Muscle of arm (tissue), 1 donor: ENCODE measurements at regions not wholly inside any gene's neighbourhood (a gene's known extent, or its start where the extent isn't known, plus 50 kb on each side); places are given as distances from the start of the nearest gene placed in this dataset.
"Not testable (repeated sequence)": the region's sequence is repeated elsewhere in the genome, so short reads cannot be mapped to it uniquely, and the experiment has no call there.

Experiments
- DNase-seq: peaks from one replicate; pipeline ENCODE4 v3.0.0-alpha.2; 2013

DNA sequence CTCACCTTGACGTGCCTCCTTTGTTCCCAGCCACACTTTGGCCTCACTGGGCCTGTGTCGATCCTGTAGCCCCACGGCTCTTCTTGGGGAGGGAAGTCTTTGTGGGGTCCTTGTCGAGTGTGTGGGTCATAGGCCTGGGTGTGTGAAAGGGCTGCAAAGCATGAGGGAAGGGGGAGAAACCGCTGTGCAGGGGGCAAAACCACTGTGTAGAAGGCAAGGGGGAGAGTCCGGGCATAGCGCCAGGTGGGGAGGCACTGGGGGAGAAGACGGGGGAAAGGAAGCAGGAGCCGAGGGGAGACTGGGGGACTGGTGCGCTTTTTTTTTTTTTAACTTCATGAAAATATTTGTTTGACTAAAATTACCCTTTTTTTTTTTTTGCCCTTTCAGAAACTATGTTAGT lies 65.1 kb upstream of the RASD2 start:
- DNase-seq, result no peak

DNA sequence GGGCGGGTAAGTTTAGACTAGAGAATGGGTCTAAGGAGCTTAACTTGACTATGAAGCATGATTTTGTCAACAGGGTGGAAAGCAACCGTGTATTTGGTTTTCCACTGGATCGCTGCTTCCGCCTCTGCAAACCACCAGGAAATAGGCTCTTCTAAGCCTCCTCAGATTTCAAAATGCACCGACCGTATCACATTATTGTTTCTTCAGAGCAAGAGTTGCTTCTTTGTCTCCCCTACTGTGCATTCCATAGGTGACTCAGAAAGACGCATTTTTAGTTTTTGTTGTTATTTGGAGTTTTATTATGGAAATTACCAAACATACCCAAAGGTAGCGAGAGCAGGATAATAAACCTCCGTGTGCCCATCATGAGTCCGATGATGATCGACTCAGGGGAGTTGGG lies 64.3 kb upstream of the RASD2 start:
- DNase-seq, result no peak

DNA sequence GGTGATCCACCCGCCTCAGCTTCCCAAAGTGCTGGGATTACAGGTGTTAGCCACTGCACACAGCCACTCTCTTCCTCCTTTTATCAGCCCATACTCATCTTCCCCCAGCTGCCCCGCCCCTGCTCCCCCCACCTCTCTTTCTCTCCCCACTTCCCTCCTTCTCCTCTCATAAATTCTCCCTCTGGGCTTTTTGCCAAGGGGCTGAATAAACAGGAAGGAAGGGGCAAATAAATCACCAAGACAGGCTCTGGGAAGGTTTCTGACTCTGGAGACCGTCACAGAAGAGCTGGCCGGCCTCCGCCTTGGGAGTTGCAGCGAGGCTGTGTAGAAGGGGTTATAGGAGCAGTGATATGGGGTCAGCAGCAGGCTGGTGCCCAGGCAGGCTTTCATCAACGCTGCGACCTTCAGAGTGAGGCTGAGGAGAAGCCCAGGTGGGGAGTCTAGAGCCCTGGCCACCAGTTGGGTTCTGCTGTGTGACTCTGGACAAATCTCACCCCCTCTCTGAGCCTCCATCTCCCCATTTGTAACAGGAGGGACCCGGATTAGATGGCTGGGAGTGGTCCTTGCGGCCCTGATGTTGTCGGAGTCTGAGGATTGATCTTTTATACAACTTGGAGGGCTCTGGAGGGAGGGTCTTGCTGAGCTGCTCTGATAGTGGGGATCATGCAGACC lies 62.6 kb upstream of the RASD2 start:
- DNase-seq, result peak; percentile 51

DNA sequence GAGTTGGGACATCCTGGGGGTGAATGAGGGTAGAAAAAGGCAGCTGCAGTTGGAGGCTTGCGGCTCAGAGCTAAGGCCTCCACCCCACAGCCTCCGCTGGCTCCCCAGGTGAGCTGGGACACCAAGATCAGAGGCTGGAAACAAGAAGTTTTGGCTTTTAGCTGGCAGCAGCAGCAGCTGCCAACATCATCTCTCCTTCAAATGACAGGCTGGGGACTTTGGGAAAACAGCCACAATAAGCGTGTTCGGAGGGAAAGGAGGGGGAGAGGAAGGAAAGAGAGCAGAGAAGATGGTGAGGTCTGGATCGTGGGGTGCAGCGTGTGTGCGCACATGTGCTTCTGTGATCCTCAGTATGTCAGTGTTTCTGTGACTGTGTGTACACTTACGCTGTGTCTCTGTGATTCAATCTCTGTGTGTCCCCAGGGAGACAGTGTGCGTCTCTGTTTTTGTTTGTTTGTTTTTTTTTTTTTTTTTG lies 62.0 kb upstream of the RASD2 start:
- no peak for DNase-seq

DNA sequence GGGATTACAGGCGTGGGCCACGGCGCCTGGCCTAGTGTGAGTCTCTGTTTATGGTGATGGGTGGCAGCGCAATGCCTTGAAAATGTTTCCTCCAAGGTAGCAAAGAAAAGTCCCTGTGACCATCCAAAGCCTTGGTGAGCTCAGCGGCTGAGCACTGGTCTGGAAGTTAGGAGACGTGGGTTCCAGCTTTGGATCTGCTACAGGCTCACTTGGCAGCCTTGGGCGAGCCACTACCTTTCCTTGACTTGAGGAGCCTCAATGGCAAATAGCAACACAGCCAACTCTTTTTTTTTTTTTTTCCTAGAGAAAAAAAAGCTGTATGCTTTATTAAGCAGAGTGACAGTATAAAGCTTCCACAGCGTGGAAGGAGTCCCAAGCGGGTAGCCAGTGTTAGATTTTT lies 61.3 kb upstream of the RASD2 start:
- no peak for DNase-seq

DNA sequence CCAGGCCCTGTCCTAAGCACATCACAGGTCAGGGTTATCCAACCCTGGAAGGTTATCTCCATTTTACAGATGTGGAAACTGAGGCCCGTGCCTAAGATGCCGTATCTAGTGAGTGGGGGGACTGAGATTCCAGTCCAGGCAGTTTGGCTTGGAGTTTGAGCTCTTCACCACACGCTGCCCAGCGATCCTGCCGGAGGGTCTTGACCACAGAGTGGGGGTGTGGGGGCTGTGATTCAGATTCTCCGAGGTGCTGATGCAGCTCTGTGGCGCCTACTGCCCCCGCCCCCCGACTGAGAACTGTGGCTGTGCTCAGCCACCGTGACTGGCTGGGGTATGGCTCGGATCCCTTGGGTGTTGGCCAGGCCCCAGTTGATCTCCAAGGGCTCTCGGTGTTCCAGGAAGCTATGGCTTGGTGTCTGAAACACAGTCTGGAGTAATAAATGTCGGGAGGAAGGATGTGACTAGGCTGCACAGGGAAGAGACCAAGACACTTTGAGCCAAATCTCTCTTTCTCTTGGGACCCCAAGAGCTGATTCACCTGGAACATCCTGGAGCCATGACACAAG lies 60.6 kb upstream of the RASD2 start:
- DNase-seq, result no peak

DNA sequence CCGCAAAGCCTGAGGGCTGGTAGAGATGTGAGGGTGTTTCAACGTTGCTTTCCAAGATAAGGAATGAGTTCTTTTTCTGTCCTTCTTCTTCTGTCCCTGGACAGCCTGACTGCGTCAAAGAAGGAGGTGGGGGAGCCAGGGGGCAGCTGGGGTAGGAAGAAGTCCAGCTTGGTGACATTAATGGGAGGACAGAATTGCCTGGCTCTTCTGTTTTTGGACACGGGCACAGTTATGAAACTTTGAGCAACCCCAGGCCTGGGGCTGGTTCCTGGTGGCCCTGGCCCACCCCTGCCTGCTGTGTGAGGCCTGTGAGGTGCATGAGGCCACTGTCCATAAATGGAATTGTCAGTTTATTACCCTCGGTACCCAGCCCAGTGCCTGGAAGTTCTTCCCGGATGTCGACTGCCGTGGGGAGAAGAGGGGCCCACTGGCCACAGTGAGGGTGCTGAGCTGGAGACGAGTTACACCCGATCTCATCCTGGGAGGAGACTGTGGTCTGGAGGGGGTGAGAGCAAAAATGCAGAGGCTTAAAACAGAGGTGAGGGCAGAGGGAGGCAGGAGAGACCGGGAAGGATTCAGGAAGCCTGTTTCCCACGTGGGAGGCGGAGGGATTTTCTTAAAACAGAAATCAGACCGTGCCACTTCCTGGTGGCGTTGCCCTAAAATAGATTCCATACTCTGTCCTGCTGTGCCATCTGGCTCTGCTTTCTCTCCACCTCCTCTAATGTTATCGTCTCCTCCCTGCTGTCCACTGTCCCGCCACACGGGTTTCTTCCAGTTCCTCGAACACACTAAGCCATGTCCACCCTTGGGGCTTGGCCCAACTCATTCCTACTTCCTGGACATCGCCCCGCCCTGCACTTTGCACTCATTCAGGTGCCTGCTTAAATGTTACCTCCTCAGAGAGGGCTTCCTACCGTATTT lies 59.7 kb upstream of the RASD2 start:
- no peak for DNase-seq

DNA sequence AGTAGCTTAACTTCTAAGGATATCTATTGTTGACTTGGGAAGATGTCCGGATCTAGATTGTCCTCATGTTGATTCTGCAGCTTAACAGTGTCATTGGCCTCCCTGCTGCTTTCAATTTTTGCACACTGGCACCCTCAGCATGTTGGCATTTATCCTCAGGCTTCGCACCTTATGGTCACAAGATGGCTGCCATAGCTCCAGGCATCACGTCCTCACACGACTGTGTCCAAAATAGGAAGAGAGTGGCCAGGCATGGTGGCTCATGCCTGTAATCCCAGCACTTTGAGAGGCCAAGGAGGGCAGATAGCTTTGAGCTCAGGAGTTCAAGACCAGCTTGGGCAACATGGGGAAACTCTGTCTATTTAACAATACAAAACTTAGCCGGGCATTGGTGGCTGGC lies 58.3 kb upstream of the RASD2 start:
- no peak for DNase-seq

DNA sequence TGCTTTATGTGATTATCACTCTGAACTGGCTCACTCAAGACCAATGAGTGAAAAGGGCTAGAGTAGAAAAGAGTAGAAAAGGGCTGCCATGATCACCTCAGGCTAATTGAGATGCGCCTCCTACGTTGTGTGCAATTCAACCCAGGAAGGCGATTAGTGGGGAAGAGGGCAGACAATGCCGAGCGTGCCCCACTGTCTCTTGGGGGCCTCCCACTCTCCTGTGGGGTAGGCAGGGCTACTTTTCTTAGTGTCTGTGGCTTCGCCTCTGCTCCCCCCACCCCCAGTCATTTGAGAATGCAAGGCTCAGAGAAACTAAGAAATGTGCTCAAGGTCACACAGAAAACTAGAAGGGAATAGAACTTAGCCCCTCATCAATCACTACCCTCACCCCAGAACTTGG lies 57.7 kb upstream of the RASD2 start:
- DNase-seq, result no peak

DNA sequence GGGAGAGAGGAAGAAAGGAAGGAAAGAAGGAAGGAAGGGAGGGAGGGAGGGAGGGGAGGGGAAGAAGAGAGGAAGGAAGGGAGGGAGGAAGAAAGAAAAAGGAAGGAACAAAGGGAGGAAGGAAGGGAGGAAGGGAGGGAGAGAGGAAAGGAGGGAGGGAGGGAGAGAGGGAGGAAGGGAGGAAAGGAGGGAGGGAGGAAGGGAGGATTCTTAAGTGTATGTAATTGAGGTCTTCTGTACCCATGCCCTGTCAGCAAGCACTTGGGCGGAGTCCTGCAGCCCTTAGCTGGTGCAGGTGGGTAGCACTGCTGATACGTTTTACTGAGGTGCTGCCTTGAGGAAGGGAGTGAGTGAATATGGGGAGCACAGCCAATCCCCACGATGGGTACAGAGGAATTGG lies 56.9 kb upstream of the RASD2 start:
- no peak for DNase-seq

DNA sequence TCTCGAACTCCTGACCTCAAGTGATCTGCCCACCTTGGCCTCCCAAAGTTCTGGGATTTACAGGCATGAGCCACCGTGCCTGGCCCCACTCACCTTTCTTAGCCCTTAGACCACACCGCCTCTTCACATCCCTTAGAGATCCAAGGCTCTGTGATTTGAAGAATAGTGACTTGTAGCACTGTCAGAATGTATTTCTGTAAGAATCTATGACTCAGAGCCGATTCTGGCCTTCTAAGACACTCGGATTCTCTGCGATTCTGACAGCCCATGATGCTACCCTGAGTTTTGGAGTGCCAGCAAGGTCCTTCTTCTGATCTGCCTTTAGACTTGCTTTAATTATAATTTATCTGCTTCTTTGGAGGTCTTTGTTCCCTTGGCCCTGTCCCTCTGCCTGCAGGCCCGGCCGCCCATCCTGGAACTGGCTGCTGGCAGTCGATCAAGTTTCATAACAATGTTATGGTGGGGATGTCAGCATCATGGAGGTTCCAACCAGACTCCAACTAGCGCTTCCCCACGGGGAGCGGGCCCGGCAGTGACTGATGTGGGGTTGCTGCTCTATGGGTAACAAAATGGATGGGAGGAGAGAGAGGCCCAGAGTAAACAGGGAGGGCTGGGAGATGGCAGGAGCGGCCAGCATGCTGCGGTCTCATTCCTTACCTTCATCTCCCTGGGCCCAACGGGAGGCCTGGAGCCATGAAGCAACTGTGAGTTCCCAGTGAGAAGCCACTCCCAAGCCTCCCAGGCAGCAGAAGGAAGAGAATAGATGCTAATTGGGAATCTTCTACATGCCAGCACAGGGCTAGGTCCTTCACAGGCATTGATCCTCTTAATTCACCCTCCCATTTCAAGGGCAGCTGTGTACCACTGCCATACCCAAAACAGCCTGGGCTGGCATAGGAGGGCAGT lies 55.7 kb upstream of the RASD2 start:
- no peak for DNase-seq

DNA sequence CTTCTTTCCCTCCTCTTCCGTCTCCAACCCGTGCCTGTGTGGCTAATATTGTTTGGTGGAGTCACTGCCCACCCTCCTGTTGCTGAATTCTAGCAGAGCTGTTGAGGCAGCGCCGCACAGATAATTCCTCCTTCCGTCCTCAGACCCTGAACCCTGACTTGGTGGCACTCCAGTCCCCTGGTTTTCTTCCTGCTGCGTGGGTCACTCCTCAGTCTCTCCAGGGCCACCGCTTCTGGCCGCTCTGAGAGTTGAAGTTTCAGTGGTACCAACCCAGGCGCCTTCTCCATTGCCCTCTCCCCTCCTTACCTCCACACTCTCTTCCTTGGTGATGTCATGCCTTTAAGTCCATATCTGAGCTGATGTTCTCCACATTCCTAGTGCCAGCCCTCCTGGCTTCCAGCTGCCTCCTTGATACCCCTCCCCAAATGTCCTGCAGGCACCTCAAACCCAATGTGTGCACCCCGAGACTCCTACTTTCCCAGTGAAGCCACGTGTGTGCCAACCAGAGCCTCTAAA lies 54.5 kb upstream of the RASD2 start:
- DNase-seq, result no peak

DNA sequence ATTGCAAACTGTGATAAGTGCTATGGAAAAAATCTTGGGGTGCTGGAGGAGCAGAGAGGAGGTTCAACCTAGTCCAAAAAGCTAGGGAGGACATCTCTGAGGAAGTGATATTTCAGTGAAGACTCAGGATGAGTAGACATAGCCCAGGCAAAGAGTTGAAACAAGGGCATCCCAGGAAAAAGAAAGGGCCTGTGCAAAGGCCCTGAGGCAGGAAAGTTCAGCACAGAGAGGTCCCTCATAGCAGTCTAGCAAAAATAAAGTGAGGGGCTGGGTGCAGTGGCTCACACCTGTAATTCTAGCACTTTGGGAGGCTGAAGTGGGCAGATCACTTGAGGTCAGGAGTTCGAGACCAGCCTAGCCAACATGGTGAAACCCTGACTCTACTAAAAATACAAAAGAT lies 53.0 kb upstream of the RASD2 start:
- not testable (repeated sequence) for DNase-seq

DNA sequence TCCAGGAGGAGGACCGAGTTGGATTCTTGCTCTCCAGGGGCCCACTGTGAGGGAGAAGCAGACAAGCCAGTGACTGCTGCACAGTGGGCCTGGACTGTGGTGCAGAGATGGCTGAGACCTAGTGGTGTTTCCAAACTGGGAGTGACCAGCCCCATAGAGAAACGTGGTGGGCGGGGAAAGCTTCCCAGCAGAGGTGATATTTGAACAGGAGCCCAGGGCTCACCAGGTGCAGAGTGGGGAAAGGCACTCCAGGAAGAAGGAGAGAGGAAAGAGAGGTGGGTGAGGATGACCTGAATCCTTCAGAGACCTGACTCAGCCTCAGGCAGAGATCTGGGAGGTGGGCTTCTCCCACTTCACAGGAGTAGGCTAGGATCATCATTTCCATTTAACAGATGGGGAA lies 52.1 kb upstream of the RASD2 start:
- DNase-seq, result no peak

DNA sequence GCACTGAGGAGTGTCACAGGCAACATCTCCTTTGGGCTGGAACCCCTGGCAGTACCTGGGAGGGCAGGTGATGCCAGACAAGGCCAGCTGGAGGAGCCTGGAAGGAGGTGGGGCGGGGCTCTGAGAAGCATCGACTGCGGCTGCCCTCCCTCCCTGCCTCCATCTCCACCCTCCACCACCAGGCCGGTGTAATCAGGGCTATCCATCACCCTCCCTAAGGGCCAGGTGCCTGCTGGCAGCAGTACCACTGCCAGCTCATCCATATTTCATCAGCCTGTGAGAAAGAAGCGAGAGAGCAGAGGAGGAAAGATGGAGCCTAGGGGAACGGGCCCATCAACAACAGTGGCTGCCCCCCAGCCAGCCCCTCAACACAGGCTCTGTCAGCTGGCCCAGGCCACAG lies 51.4 kb upstream of the RASD2 start:
- no peak for DNase-seq
